NCI-H1092 (cell line): ENCODE measurements at regions not wholly inside any gene's neighbourhood (a gene's known extent, or its start where the extent isn't known, plus 50 kb on each side); places are given as distances from the start of the nearest gene placed in this dataset.
"Not testable (repeated sequence)": the region's sequence is repeated elsewhere in the genome, so short reads cannot be mapped to it uniquely, and the experiment has no call there.

Experiments
- DNase-seq: peaks from one replicate; lab custom pipeline; 2025; lab: John Stamatoyannopoulos, UW

- DNase-seq, result no peak
Observed at GRCh38 chr22:49415151-49415951, 412.3 kb downstream of the BRD1 start.

GRCh38 chr22:49413551-49413950 lies 414.1 kb downstream of the BRD1 start:
- no peak for DNase-seq

DNA sequence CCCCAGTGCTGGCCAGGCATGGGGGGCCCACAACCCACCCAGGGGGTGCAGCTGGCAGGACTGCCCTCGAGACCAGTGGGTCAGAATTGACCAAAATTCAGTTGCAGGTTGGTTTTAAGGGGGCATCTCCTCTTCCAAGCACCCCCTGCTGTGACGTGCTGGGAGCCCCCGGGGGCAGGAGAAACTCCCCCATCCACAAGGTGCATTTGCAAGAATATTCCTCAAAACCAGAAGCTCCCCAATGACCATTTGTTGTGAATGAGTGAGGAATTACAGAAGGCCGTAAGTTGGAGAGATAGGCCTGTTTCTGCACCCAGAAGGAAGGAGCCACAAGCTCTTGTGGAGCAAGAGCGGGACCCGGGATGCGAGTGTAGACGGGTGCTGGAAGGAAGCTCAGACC lies 414.5 kb downstream of the BRD1 start:
- no peak for DNase-seq

DNA sequence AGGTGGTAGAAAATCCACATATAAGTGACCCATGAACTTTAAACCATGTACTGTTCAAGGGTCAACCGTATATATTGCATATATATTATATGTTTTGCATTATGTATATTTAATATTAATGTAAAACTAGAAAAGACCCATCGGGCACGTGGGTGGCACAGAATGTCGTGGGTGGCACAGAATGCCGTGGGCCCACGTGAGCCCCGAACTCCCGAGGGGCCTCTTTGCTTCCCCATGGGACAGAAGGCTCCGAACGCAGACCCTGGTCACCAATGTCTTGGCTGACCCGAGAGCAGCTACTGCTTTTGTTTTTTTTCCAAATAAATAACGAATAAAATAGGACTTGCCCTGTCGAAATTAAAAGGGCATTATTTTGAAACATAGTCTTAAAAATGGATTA lies 415.4 kb downstream of the BRD1 start:
- no peak for DNase-seq

DNA sequence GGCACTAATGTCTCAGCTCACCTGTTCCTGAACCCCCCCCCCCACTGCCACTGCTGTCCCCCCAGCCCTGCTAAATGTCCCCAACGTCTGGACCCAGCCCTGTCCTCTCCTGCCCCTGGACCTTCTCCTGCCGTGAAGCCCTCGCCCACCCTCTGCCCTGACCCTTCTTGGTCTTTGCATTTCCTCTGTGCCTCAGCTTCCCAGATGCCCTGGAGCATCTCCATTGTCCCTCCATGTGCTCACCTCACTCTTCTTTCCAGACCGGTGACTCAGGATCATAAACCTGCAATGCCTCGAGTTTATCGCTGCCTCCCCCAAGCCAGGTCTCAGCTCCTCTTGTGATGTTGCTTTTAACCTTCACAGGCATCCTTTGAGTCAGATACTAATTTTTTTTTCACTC lies 416.4 kb downstream of the BRD1 start:
- no peak for DNase-seq

- no peak for DNase-seq
Observed at GRCh38 chr22:49408102-49408836, 419.4 kb downstream of the BRD1 start.

DNA sequence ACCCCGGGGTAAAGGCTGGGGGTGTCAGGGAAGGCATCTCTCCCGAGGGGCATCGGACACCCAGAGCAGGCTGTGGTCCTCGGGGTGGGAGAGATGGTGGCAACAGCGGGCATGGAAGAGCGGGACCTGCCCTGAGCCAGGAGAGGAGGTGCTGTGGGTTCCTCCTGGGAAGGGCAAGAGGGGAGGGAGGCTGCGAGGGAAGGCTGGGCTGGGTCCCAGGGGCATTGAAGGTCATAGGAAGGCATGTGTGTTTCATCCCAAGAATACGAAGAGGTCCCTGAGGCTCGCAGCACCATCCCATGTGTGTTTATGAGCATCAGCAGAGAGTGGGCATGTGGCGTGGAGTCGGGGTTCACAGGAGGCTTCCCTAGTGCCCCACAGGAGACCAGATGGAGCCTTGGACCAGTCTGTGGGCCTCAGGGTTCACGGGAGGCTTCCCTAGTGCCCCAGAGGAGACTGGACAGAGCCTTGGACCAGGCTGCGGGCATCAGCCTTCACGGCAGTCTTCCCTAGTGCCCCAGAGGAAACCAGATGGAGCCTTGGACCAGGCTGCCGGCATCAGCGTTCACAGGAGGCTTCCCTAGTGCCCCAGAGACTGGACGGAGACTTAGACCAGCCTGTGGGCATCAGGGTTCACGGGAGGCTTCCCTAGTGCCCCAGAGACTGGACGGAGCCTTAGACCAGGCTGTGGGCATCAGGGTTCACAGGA lies 420.6 kb downstream of the BRD1 start:
- DNase-seq, result no peak

- no peak for DNase-seq
Observed at GRCh38 chr22:49406047-49406650, 421.5 kb downstream of the BRD1 start.

DNA sequence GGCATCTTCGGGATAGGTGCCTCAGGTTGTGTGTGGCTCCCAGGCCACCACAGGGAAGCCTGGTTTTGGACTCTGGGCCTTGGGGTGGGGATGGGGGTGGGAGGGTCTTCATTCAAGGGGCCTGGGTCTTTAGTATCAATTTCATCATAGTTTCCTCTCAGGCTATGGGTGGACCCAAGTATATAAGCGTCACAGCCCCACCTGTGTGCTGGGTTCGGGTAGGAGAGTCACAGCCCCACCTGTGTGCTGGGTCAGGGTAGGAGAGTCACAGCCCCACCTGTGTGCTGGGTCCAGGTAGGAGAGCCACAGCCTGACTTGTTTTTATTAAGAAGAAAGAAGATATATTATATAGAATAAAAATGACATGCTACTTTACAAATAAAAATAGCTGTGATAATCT lies 422.1 kb downstream of the BRD1 start:
- no peak for DNase-seq

GRCh38 chr22:49404576-49405241 lies 423.0 kb downstream of the BRD1 start:
- DNase-seq, result no peak

- DNase-seq, result no peak
Observed at GRCh38 chr22:49404020-49404419, 423.7 kb downstream of the BRD1 start.

- DNase-seq, result no peak
Observed at GRCh38 chr22:49403102-49403501, 424.6 kb downstream of the BRD1 start.

- no peak for DNase-seq
Observed at GRCh38 chr22:49402169-49402568, 425.5 kb downstream of the BRD1 start.

- DNase-seq, result no peak
Observed at GRCh38 chr22:49400941-49401598, 426.6 kb downstream of the BRD1 start.

DNA sequence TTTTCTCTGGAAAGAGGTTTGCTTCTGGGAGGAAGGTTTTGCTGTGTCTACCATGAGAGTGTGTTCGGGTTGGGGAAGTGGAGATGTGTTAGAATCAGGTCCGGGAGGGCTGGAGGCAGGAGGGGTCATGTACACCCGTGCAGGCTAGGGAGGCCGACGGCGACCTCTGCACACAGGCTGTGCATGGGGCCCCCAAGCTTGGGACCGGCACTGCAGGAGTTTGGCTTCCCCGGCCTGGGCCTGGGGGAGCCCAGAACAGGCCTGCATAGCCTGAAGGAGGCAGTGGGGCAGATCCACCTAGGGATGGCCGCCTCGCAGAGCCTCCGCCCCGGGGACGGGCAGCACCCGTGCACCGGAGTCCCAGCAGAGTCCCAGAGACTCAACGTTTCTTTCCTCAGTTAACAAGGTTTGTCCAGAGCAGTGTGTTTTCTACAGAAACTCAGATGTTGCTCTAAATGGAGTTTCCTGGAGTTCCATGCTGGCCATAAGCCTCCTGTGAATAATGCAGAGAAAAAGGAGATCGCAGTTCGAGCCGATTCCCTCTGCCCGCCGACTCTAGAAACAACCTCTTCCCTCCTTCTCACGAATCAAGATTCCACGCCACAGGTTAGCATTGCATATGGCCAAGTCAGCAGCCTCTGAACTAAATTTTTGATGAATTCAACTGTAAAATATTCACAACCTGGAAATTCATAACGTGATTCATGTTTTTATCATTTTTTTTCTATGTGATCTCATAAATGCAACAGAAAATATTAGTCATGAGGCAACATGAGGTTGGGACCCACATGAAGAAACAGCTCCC lies 427.3 kb downstream of the BRD1 start:
- no peak for DNase-seq

DNA sequence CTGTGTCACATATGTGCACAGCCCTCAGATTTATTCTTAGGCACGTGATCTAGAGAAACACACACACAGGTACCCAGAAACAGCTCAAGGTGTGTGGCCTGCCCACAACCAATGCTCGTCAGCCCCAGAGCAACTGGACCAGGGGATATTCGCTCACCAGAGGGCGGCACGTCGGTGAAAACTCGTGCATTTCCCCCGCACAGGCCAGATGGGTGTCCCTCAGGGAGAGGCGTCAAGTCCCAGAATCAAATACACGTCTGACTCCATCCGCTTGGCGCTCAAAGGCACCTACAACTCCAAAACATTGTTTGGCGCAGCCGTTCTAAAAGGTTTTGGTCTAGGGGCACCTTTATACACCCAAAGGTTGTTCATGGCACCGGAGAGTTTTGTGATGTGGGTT lies 429.0 kb downstream of the BRD1 start:
- DNase-seq, result no peak

DNA sequence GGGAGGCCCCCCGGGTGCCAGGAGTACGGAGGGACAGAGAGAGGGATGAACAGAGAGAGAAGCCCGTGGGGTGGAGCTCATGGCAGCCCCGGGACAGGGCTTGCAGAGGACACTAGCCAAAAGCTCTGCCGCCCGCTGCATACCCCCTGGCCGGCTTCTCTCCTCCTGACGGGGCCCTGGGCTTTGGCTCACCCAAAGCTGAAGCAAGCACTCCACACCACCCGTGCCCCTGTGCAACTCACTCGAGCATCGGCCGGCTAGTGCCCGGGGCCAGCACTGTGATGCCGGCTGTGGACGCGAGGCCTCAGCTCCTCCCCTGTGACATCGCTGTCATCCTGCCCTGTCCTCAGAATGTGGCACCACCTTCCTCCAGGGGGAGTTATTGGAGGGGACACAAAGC lies 429.6 kb downstream of the BRD1 start:
- no peak for DNase-seq

DNA sequence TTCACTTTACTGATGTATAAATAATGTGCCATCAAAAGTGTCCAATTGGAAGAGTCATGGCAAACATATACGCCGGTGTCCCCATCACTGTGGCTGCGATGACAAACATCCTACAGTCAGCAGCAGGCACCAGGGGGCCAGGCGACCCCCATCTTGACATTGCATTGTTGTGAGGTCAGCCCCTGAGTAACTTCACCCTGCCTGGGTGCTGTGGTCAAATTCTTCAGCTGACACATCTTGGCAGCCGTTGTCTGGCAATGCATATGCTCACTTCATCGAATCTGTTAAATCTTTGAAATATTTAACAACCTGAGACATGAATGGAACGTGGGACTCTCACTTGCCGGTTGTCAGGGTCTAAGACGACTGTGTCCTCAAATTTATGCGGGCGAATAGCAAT lies 430.9 kb downstream of the BRD1 start:
- no peak for DNase-seq

DNA sequence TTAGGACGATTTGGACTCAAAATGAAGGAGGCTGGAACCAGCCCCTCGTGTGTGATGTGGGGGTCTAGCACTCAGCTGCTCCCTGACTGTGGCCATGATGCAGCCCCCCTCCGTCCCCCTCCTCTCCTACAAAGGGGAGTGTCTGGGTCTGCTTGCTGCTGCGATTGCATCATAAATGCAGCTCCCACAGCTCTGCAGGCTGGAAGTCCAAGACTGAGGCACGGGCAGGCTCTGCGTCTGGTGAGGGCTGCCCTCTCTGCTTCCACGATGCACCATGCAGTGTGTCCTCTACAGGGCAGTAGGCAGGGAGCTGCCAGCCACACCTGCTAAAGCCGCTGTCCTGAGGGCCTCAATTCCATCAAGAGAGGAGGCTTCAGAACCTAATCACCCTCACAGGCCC lies 432.1 kb downstream of the BRD1 start:
- DNase-seq, result no peak

DNA sequence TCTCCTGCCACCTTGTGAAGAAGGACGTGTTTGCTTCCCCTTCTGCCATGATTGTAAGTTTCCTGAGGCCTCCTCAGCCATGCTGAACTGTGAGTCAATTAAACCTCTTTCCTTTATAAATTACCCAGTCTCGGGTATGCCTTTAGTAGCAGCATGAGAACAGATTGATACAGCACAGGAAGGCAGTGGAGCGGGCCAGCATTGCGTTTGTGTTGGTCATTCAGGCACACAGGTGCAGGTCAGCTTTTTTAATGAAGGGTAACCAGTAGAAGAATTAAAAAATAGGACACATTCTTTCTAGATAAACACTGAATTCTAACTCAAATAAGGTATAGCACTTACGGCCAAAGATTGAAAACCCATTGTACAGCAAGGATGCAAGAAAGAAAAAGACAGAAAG lies 432.6 kb downstream of the BRD1 start:
- DNase-seq, result not testable (repeated sequence)
